Astrocyte of the spinal cord (primary cell): ENCODE measurements at regions not wholly inside any gene's neighbourhood (a gene's known extent, or its start where the extent isn't known, plus 50 kb on each side); places are given as distances from the start of the nearest gene placed in this dataset.
"Not testable (repeated sequence)": the region's sequence is repeated elsewhere in the genome, so short reads cannot be mapped to it uniquely, and the experiment has no call there.

Source experiments
- DNase-seq: peaks from one replicate; pipeline ENCODE4 v3.0.0; 2011; ENCODE audit warnings: low read depth, low spot score
- H3K4me3 ChIP-seq: 2 replicates; pipeline ENCODE4 v1.5.1; 2011; ENCODE audit warnings: low read depth, mild to moderate bottlenecking, low read length, moderate library complexity
- CTCF ChIP-seq: IDR thresholded peaks from 2 replicates; pipeline ENCODE4 v1.5.1; 2012; ENCODE audit warnings: low read depth, mild to moderate bottlenecking, low read length, inconsistent platforms
- in situ Hi-C: cut with HindIII; loops from 2 replicates; pipeline ENCODE4 v1.10.0; 2017; ENCODE audit warnings: low sequenced_read_pairs

GRCh38 chr15:69613988-69614387 is 161.4 kb downstream of the RPLP1 start:
- no peak for TF ChIP-seq CTCF
- no peak overlapping the region for H3K4me3 ChIP-seq

DNA sequence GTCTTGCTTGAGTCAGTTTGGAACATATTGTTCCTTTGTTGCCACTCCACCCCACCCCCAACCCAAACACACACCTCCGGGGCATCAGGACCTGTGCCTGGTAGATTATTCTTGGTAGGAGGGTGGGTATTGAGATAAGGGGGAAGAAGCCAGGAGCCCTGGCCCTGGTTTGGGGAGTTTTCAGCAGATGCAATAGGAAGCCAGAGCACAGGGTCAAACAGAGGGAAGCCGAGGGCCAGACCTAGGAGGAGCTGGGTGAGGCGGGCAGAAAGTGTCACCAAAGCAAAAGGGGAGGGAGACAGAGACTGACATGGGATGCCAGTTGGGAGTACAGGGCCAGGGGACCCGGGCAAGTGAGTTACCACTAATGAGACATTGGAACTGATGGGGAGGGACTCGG is 163.1 kb downstream of the RPLP1 start:
- in situ Hi-C loops, result no loop called here
- H3K4me3 ChIP-seq, result no peak overlapping the region
- no peak for TF ChIP-seq CTCF
- no peak for DNase-seq

More at GRCh38 chr15:69613988-69614387, 161.4 kb downstream of the RPLP1 start:
- no peak for DNase-seq
- in situ Hi-C loops, result no loop called here

GRCh38 chr15:69616558-69616957 is 163.9 kb downstream of the RPLP1 start:
- H3K4me3 ChIP-seq, result no peak overlapping the region
- DNase-seq, result no peak
- no peak for TF ChIP-seq CTCF
- in situ Hi-C loops, result no loop called here

GRCh38 chr15:69617144-69617543 is 164.5 kb downstream of the RPLP1 start:
- in situ Hi-C loops, H3K4me3 ChIP-seq, DNase-seq: not testable (repeated sequence)

DNA sequence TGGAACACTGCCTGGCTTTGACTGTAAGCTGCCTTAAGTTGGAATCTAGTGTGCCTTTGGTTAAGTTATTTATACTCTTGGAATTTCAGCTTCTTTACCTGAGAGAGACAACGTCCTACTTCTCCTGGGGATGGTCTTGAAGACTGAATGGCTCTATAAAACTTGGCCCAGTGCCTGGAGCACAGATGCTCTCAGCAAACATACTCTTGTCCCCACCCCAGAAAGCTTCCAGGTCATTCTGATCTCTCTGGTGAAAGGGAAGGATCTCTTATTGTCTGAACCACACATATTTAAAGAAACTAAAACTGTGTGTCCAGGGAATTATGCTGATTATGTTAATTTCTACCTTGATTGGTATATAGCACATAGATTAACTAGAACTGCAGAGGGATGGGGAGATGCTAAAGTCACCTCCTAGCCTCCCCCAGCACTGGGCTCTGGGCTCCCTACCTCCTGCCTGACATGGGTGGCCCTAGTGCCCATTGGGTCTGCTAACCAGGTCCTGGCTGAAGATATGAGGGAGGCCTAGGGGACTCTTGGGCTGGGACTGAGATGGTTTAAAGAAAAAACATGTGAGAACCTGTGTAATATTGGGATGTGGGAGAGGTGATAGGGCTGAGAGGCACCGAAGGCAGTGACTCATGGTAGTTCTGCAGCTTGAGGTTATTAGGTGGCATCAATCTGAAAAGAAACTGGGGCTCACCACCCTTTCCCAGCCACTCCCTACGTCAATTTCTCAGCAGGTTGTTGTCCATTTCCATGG is 171.0 kb downstream of the RPLP1 start:
- in situ Hi-C loops, result no loop called here
- H3K4me3 ChIP-seq, result no peak overlapping the region
- no peak for TF ChIP-seq CTCF

DNA sequence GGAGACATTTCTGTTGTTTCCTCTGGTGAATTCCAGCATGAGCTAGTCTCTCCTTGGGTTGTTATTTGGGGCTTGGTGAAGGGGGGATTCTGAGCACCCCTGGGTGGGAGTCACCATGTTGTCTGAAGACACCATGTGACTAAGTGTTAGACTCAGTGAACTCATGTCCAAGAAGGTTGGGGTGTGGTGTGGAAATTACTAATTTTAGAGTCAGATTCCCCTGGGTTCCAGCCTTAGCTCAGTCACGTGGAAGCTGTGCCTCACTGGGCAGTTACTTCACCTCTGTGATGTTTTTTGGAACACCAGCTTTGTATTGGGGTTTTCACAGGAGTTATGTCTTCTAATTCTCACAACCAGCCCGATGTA is 171.5 kb downstream of the RPLP1 start:
- TF ChIP-seq CTCF, result no peak
- no peak overlapping the region for H3K4me3 ChIP-seq
- DNase-seq, result no peak
- in situ Hi-C loops, result no loop called here

More for the DNA sequence above, 171.0 kb downstream of the RPLP1 start:
- no peak for DNase-seq

DNA sequence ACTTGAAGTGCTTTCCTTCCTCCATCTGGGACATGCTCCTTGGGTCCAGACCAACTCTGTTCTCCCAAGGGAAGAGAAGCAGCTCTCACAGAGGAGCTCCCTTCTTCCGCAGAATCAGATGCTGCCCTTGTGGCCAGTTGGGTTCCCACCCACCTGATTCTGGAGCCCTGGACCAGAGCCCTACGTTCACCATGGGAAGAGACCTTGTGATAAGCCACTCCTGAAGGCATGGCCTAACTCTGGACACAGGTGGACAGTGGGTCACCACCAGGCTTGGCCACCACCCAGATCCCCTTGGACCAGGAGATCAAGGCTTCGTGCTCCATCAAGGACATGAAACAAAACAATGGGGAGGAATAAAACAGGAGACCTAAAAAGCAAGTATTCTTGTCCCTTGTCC is 172.2 kb downstream of the RPLP1 start:
- in situ Hi-C loops, result no loop called here
- H3K4me3 ChIP-seq, result no peak overlapping the region
- no peak for TF ChIP-seq CTCF
- no peak for DNase-seq
